MCF 10A (cell line): ENCODE measurements at regions not wholly inside any gene's neighbourhood (a gene's known extent, or its start where the extent isn't known, plus 50 kb on each side); places are given as distances from the start of the nearest gene placed in this dataset.

Experiments used
- BruUV-seq: library from RNA; stranded (reverse); fragments of 400-500 nt; replicated peaks from 2 replicates; lab custom pipeline; 2021; lab: Mats Ljungman, UMichigan
- CTCF ChIA-PET: fragments of 300-600 bp; sonication (Branson Sonifier 250); formaldehyde crosslinking; extraction: SDS; loops from one replicate; lab custom pipeline; 2021; ENCODE audit warnings: antibody characterized with exemption, inconsistent platforms; lab: Yijun Ruan, JAX
- POLR2A ChIA-PET: fragments of 300-600, 350-650 bp; sonication (Branson Sonifier 250); formaldehyde crosslinking; extraction: SDS; loops from one replicate; lab custom pipeline; 2020; ENCODE audit warnings: antibody characterized with exemption, inconsistent platforms; lab: Yijun Ruan, JAX
- DNase-seq: peaks from one replicate; pipeline ENCODE4 v3.0.0-alpha.2; 2018; ENCODE audit not compliant: unreplicated experiment
- H3K27ac Mint-ChIP-seq: one replicate; pipeline ENCODE4 v1.8.0; 2022; ENCODE audit warnings: mild to moderate bottlenecking, low read depth, mixed read lengths; ENCODE audit not compliant: unreplicated experiment
- H3K27me3 Mint-ChIP-seq: one replicate; pipeline ENCODE4 v1.8.0; 2022; ENCODE audit warnings: mixed read lengths; ENCODE audit not compliant: insufficient read depth, unreplicated experiment
- H3K36me3 Mint-ChIP-seq: one replicate; pipeline ENCODE4 v1.8.0; 2022; ENCODE audit warnings: mild to moderate bottlenecking, moderate library complexity, mixed read lengths; ENCODE audit not compliant: insufficient read depth, unreplicated experiment
- H3K4me1 Mint-ChIP-seq: one replicate; pipeline ENCODE4 v1.8.0; 2022; ENCODE audit warnings: mixed read lengths; ENCODE audit not compliant: insufficient read depth, unreplicated experiment
- H3K4me3 Mint-ChIP-seq: one replicate; pipeline ENCODE4 v1.8.0; 2022; ENCODE audit warnings: mild to moderate bottlenecking, moderate library complexity, mixed read lengths; ENCODE audit not compliant: unreplicated experiment
- H3K9me3 Mint-ChIP-seq: one replicate; pipeline ENCODE4 v1.8.0; 2022; ENCODE audit warnings: mixed read lengths; ENCODE audit not compliant: unreplicated experiment
- intact Hi-C: fragments of 100-400 bp; cut with micrococcal nuclease; formaldehyde crosslinking; loops from 2 replicates; pipeline ENCODE4 v1.14.1; 2022
- TF ChIP-seq, protein P1 (sequence below): fragments of 200-600 bp; IDR thresholded peaks from one replicate; pipeline ENCODE4 v1.8.0; 2022; ENCODE audit warnings: antibody characterized with exemption, mild to moderate bottlenecking; ENCODE audit not compliant: unreplicated experiment

DNA sequence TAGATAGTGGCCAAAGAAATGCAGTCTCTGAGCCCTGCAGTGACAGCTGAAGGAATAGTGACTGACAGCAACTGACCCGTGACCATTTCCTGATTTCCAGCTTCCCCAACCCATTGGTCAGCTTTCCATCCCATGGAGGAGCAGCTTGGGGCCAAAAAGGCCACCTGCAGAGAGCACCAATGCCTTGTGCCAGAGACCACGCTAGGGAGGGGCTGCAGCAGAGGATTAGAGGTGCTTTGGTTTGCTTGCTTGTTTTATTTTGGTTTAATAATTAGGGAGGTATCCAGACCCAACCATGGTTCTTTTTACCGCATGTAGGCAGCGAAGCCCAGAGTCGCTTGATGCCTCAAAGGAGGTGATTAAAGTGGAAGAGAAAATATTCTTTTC lies 61.3 kb upstream of the SIAH1 start:
- Mint-ChIP-seq H3K27ac (no peak overlapping the region), H3K4me1 (peaks cover 10% of the 10 kb centered on the region), H3K4me3 (no peak overlapping the region), H3K36me3 (no peaks in the 10 kb centered on the region), H3K27me3 (no peaks in the 10 kb centered on the region), H3K9me3 (no peaks in the 10 kb centered on the region)
- TF ChIP-seq, protein P1, sequence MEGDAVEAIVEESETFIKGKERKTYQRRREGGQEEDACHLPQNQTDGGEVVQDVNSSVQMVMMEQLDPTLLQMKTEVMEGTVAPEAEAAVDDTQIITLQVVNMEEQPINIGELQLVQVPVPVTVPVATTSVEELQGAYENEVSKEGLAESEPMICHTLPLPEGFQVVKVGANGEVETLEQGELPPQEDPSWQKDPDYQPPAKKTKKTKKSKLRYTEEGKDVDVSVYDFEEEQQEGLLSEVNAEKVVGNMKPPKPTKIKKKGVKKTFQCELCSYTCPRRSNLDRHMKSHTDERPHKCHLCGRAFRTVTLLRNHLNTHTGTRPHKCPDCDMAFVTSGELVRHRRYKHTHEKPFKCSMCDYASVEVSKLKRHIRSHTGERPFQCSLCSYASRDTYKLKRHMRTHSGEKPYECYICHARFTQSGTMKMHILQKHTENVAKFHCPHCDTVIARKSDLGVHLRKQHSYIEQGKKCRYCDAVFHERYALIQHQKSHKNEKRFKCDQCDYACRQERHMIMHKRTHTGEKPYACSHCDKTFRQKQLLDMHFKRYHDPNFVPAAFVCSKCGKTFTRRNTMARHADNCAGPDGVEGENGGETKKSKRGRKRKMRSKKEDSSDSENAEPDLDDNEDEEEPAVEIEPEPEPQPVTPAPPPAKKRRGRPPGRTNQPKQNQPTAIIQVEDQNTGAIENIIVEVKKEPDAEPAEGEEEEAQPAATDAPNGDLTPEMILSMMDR, result no peak
- ChIA-PET POLR2A (interaction anchor here (1.5 kb wide), 1 partner anchor 61 kb away, joined by 4 read pairs; the partner anchor contains the start of gene SIAH1), CTCF (interaction anchor here (0.8 kb wide), 1 partner anchor 53 kb away, joined by 3 read pairs; no protein-coding TSS in a partner anchor)
- DNase-seq, result no peak
- BruUV-seq, result no TSS peak
- intact Hi-C loops, result loop anchor here (10.0 kb wide), 1 partner anchor 62 kb away; the partner anchor contains the start of gene SIAH1

DNA sequence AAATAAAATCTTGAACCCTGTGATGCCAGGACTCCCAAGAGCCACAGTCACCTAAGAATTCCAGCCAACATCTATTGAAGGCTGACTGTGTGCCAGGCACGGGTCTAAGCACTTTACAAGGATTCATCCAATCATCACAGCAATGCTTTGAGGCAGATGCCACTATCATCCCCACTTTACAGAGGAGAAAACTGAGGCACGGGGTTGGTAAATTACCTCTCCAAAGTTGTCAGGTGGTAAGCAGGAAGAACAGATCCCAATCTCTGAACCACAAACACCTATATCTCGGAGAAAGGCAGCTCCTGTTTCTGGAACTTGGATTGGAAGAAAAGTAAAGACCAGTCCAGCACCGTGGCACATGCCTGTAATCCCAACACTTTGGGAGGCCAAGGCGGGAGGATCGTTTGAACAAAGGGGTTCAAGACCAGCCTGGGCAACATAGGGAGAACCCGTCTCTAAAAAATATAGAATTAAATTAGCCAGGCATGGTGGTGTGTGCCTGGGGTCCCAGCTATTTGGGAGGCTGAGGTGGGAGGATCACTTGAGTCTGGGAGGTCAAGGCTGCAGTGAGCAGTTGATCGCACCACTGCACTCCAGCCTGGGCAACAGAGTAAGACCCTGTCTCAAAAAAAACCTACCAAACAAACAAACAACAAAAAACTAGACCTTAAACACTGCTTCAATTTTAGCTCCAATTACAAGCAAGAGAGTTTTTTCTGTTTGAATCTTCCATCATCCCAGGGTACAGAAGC lies 60.7 kb upstream of the SIAH1 start:
- H3K4me1 Mint-ChIP-seq, result peaks cover 10% of the 10 kb centered on the region
- DNase-seq, result no peak
- BruUV-seq, result no TSS peak
- H3K27ac Mint-ChIP-seq, result no peak overlapping the region
- POLR2A ChIA-PET, result no interaction called here
- H3K36me3 Mint-ChIP-seq, result no peaks in the 10 kb centered on the region
- TF ChIP-seq, protein P1, result no peak
- intact Hi-C loops, result loop anchor here (10.0 kb wide), 1 partner anchor 61 kb away; the partner anchor contains the start of gene SIAH1
- CTCF ChIA-PET, result interaction anchor here (0.8 to 2.0 kb wide), 2 partner anchors 8 to 53 kb away, joined by 3 to 6 read pairs; no protein-coding TSS in a partner anchor
- H3K4me3 Mint-ChIP-seq, result no peak overlapping the region
- H3K27me3 Mint-ChIP-seq, result no peaks in the 10 kb centered on the region
- no peaks in the 10 kb centered on the region for H3K9me3 Mint-ChIP-seq

- Mint-ChIP-seq H3K9me3 (no peaks in the 10 kb centered on the region), H3K4me1 (peaks cover 10% of the 10 kb centered on the region), H3K27ac (peak overlapping the region; percentile 67), H3K4me3 (no peak overlapping the region), H3K36me3 (no peaks in the 10 kb centered on the region), H3K27me3 (no peaks in the 10 kb centered on the region)
- intact Hi-C loops, result loop anchor here (10.0 kb wide), 1 partner anchor 60 kb away; the partner anchor contains the start of gene SIAH1
- no TSS peak for BruUV-seq
- POLR2A ChIA-PET, result interaction anchor here (0.5 to 1.3 kb wide), 4 partner anchors 13 to 1303 kb away, joined by 3 to 5 read pairs (median 3); no protein-coding TSS in a partner anchor
- DNase-seq, result peak; percentile 83
- CTCF ChIA-PET, result interaction anchor here (0.5 to 2.0 kb wide), 5 partner anchors 9 to 321 kb away, joined by 3 to 6 read pairs (median 4); no protein-coding TSS in a partner anchor
- TF ChIP-seq, protein P1, result no peak
Measured at GRCh38 chr16:48444574-48444973, 59.4 kb upstream of the SIAH1 start.

- ChIA-PET POLR2A (no interaction called here), CTCF (interaction anchor here (0.5 to 0.6 kb wide), 2 partner anchors 13 to 80 kb away, joined by 3 read pairs; no protein-coding TSS in a partner anchor)
- TF ChIP-seq, protein P1, result no peak
- Mint-ChIP-seq H3K4me3 (no peak overlapping the region), H3K9me3 (no peaks in the 10 kb centered on the region), H3K27ac (no peak overlapping the region), H3K36me3 (no peaks in the 10 kb centered on the region), H3K27me3 (no peaks in the 10 kb centered on the region), H3K4me1 (peaks cover 10% of the 10 kb centered on the region)
- intact Hi-C loops, result loop anchor here (10.0 kb wide), 1 partner anchor 58 kb away; the partner anchor contains the start of gene SIAH1
- no TSS peak for BruUV-seq
- DNase-seq, result no peak
Measured at GRCh38 chr16:48442379-48442778, 57.2 kb upstream of the SIAH1 start.
